ENCODE measurements at regions not wholly inside any gene's neighbourhood (a gene's known extent, or its start where the extent isn't known, plus 50 kb on each side); places are given as distances from the start of the nearest gene placed in this dataset.

- no peak for TF ChIP-seq CREB5 (CRISPR knock-in tag; IDR thresholded peaks at IDR 0.05; ENCODE audit: low read depth)
- no peak for TF ChIP-seq PATZ1 (CRISPR knock-in tag; IDR thresholded peaks at IDR 0.05; ENCODE audit: borderline replicate concordance)
- no peak for TF ChIP-seq ZFP30 (CRISPR knock-in tag; IDR thresholded peaks at IDR 0.05)
- no peak for TF ChIP-seq BACH2 (CRISPR knock-in tag; IDR thresholded peaks at IDR 0.05; ENCODE audit: borderline replicate concordance)
- no peak for TF ChIP-seq CSDC2 (CRISPR knock-in tag; IDR thresholded peaks at IDR 0.05)
- no peak for TF ChIP-seq GLIS3 (CRISPR knock-in tag; IDR thresholded peaks at IDR 0.05)
- no peak for TF ChIP-seq ARNTL (CRISPR knock-in tag; IDR thresholded peaks at IDR 0.05; ENCODE audit: borderline replicate concordance, low read depth)
- TF ChIP-seq RARB (CRISPR knock-in tag; IDR thresholded peaks at IDR 0.05): no peak
- TF ChIP-seq CSRNP3 (CRISPR knock-in tag; IDR thresholded peaks at IDR 0.05): no peak
- TF ChIP-seq SNAI2 (CRISPR knock-in tag; IDR thresholded peaks at IDR 0.05): no peak
These were observed 165.6 kb downstream of the DLEU7 start for GRCh38 chr13:50677687-50678463.

Data from SK-N-SH treated with all-trans-retinoic acid at 6 μM for 48 hours (cell line).